Right renal cortex interstitium (tissue), 3 donors: ENCODE measurements at regions not wholly inside any gene's neighbourhood (a gene's known extent, or its start where the extent isn't known, plus 50 kb on each side); places are given as distances from the start of the nearest gene placed in this dataset.
"Not testable (repeated sequence)": the region's sequence is repeated elsewhere in the genome, so short reads cannot be mapped to it uniquely, and the experiment has no call there.

ENCODE experiments used
- DNase-seq, 3 donors: peaks; one replicate each; pipeline ENCODE4 v3.0.0-alpha.2; 2013; ENCODE audit warnings: low read depth in 3 of 3, low spot score in 2 of 3

- no peak for DNase-seq
Observed at GRCh38 chrX:110509755-110510532, 151.3 kb downstream of the RTL9 start.

- DNase-seq, result no peak
Observed at GRCh38 chrX:110511238-110511637, 152.6 kb downstream of the RTL9 start.

GRCh38 chrX:110512341-110512740 is 153.7 kb downstream of the RTL9 start:
- DNase-seq, result no peak

GRCh38 chrX:110514509-110514908 is 155.9 kb downstream of the RTL9 start:
- DNase-seq, result no peak

GRCh38 chrX:110519501-110519900 is 160.9 kb downstream of the RTL9 start:
- DNase-seq, result no peak

GRCh38 chrX:110519906-110520452 is 161.3 kb downstream of the RTL9 start:
- no peak for DNase-seq

GRCh38 chrX:110520652-110521051 is 162.0 kb downstream of the RTL9 start:
- not testable (repeated sequence) for DNase-seq

GRCh38 chrX:110531873-110532580 is 173.4 kb downstream of the RTL9 start:
- DNase-seq, result no peak

- DNase-seq, result no peak
Observed at GRCh38 chrX:110532581-110532931, 173.9 kb downstream of the RTL9 start.

GRCh38 chrX:110536816-110537215 is 178.2 kb downstream of the RTL9 start:
- no peak for DNase-seq

GRCh38 chrX:110541266-110541665 is 182.6 kb downstream of the RTL9 start:
- DNase-seq, result no peak

- DNase-seq, result not testable (repeated sequence)
Observed at GRCh38 chrX:110550854-110551253, 192.2 kb downstream of the RTL9 start.

GRCh38 chrX:110557864-110558263 is 199.2 kb downstream of the RTL9 start:
- no peak for DNase-seq

GRCh38 chrX:110558406-110558805 is 199.8 kb downstream of the RTL9 start:
- DNase-seq, result no peak

GRCh38 chrX:110561034-110561433 is 202.4 kb downstream of the RTL9 start:
- no peak for DNase-seq

GRCh38 chrX:110563282-110563681 is 204.6 kb downstream of the RTL9 start:
- DNase-seq, result no peak

- DNase-seq, result no peak
Observed at GRCh38 chrX:110568441-110568840, 209.8 kb downstream of the RTL9 start.

GRCh38 chrX:110569506-110569905 is 210.9 kb downstream of the RTL9 start:
- no peak for DNase-seq

- DNase-seq, result no peak
Observed at GRCh38 chrX:110578270-110578669, 217.3 kb downstream of the CHRDL1 start.

- no peak for DNase-seq
Observed at GRCh38 chrX:110584083-110584482, 211.5 kb downstream of the CHRDL1 start.

GRCh38 chrX:110588164-110588563 is 207.5 kb downstream of the CHRDL1 start:
- DNase-seq, result peak in 2 of 3 donors; percentile 4 to 6

GRCh38 chrX:110588853-110589252 is 206.8 kb downstream of the CHRDL1 start:
- DNase-seq, result no peak
